H9 (cell line): ENCODE measurements at regions not wholly inside any gene's neighbourhood (a gene's known extent, or its start where the extent isn't known, plus 50 kb on each side); places are given as distances from the start of the nearest gene placed in this dataset.

Source experiments
- DNase-seq: peaks from one replicate; pipeline ENCODE4 v3.0.0-alpha.2; 2017
- H2AFZ ChIP-seq: one replicate; pipeline ENCODE4 v1.6.1; 2013; ENCODE audit warnings: mild to moderate bottlenecking, low read length, control low read depth, moderate library complexity
- H2AK5ac ChIP-seq: 2 replicates; pipeline ENCODE4 v1.6.1; 2013; ENCODE audit warnings: low read length, control low read depth, mixed read lengths; ENCODE audit not compliant: insufficient read length
- H2BK120ac ChIP-seq: one replicate; pipeline ENCODE4 v1.6.1; 2013; ENCODE audit warnings: low read depth, mild to moderate bottlenecking, low read length, control low read depth, inconsistent platforms; ENCODE audit not compliant: poor library complexity, severe bottlenecking
- H2BK12ac ChIP-seq: 2 replicates; pipeline ENCODE4 v1.6.1; 2013; ENCODE audit warnings: low read length, control low read depth, mixed read lengths, low read depth; ENCODE audit not compliant: insufficient read length
- H2BK15ac ChIP-seq: 2 replicates; pipeline ENCODE4 v1.6.1; 2013; ENCODE audit warnings: low read depth, low read length, control low read depth
- H2BK20ac ChIP-seq: one replicate; pipeline ENCODE4 v1.6.1; 2013; ENCODE audit warnings: low read depth, mild to moderate bottlenecking, low read length, control low read depth, inconsistent platforms; ENCODE audit not compliant: poor library complexity, severe bottlenecking
- H2BK5ac ChIP-seq: 2 replicates; pipeline ENCODE4 v1.6.1; 2013; ENCODE audit warnings: low read length, control low read depth, mixed read lengths; ENCODE audit not compliant: insufficient read length
- H3K14ac ChIP-seq: 2 replicates; pipeline ENCODE4 v1.6.1; 2013; ENCODE audit warnings: low read length, control low read depth; ENCODE audit not compliant: insufficient read depth
- H3K18ac ChIP-seq: 2 replicates; pipeline ENCODE4 v1.6.1; 2013; ENCODE audit warnings: low read depth, mild to moderate bottlenecking, mixed read lengths, low read length, control low read depth; ENCODE audit not compliant: insufficient read length
- H3K23ac ChIP-seq: 2 replicates; pipeline ENCODE4 v1.6.1; 2013; ENCODE audit warnings: low read length, control low read depth, mixed read lengths, low read depth; ENCODE audit not compliant: insufficient read length
- H3K23me2 ChIP-seq: 2 replicates; pipeline ENCODE4 v1.6.1; 2013; ENCODE audit warnings: low read depth, mild to moderate bottlenecking, mixed read lengths, low read length, control low read depth; ENCODE audit not compliant: insufficient read length, poor library complexity, severe bottlenecking
- H3K27ac ChIP-seq: 2 replicates; pipeline ENCODE4 v1.5.1; 2013; ENCODE audit warnings: low read length, control low read depth, mixed read lengths, low read depth; ENCODE audit not compliant: insufficient read length
- H3K27me3 ChIP-seq: 2 replicates; pipeline ENCODE4 v1.6.1; 2013; ENCODE audit warnings: low read length, control low read depth, inconsistent platforms; ENCODE audit not compliant: insufficient read depth
- H3K4ac ChIP-seq: 2 replicates; pipeline ENCODE4 v1.6.1; 2013; ENCODE audit warnings: low read depth, mild to moderate bottlenecking, control low read depth, inconsistent platforms, low read length, moderate library complexity
- H3K4me1 ChIP-seq: 2 replicates; pipeline ENCODE4 v1.6.1; 2013; ENCODE audit warnings: low read length, control low read depth, inconsistent platforms; ENCODE audit not compliant: insufficient read depth
- H3K4me2 ChIP-seq: 2 replicates; pipeline ENCODE4 v1.6.1; 2013; ENCODE audit warnings: low read length, control low read depth, mixed read lengths; ENCODE audit not compliant: insufficient read length, insufficient read depth
- H3K56ac ChIP-seq: 2 replicates; pipeline ENCODE4 v1.6.1; 2013; ENCODE audit warnings: low read depth, mild to moderate bottlenecking, mixed read lengths, low read length, control low read depth; ENCODE audit not compliant: insufficient read length
- H3K79me1 ChIP-seq: 2 replicates; pipeline ENCODE4 v1.6.1; 2013; ENCODE audit warnings: low read depth, mild to moderate bottlenecking, moderate library complexity, low read length, control low read depth, inconsistent platforms; ENCODE audit not compliant: insufficient read depth, poor library complexity, severe bottlenecking
- H3K79me2 ChIP-seq: 2 replicates; pipeline ENCODE4 v1.6.1; 2013; ENCODE audit warnings: low read length, control low read depth, inconsistent platforms; ENCODE audit not compliant: insufficient read depth
- H3K9ac ChIP-seq: 2 replicates; pipeline ENCODE4 v1.6.1; 2013; ENCODE audit warnings: low read length, control low read depth, mixed read lengths; ENCODE audit not compliant: insufficient read length; ENCODE audit errors: extremely low read depth
- H3K9me3 ChIP-seq: one replicate; pipeline ENCODE4 v1.6.1; 2013; ENCODE audit warnings: low read depth, low read length, inconsistent platforms; ENCODE audit not compliant: control insufficient read depth
- H3T11ph ChIP-seq: one replicate; pipeline ENCODE4 v1.6.1; 2013; ENCODE audit warnings: mild to moderate bottlenecking, low read length, control low read depth, inconsistent platforms
- H4K20me1 ChIP-seq: one replicate; pipeline ENCODE4 v1.6.1; 2013; ENCODE audit not compliant: control insufficient read depth, insufficient read length, insufficient read depth
- H4K5ac ChIP-seq: 2 replicates; pipeline ENCODE4 v1.6.1; 2013; ENCODE audit warnings: low read depth, mild to moderate bottlenecking, mixed read lengths, low read length, control low read depth; ENCODE audit not compliant: insufficient read length
- H4K8ac ChIP-seq: replicated peaks from 2 replicates; pipeline ENCODE4 v1.6.1; 2013; ENCODE audit warnings: low read length, control low read depth, mixed read lengths, low read depth; ENCODE audit not compliant: insufficient read length
- H4K91ac ChIP-seq: 2 replicates; pipeline ENCODE4 v1.6.1; 2013; ENCODE audit warnings: low read depth, mild to moderate bottlenecking, moderate library complexity, mixed read lengths, low read length, control low read depth; ENCODE audit not compliant: insufficient read length
- H3K27ac Mint-ChIP-seq, 3 experiments: 2 replicates in 2 of 3; 3 replicates in 1 of 3; pipeline ENCODE4 v1.8.0; 2020 to 2021; ENCODE audit warnings: mixed read lengths in 3 of 3, mild to moderate bottlenecking in 1 of 3, moderate library complexity in 1 of 3
- H3K27me3 Mint-ChIP-seq: 2 replicates; pipeline ENCODE4 v1.8.0; 2021; ENCODE audit warnings: low read depth, mild to moderate bottlenecking, moderate library complexity, mixed read lengths
- H3K36me3 Mint-ChIP-seq, 3 experiments: 2 replicates in 2 of 3; 3 replicates in 1 of 3; pipeline ENCODE4 v1.8.0; 2020 to 2021; ENCODE audit warnings: low read depth in 3 of 3, mixed read lengths in 3 of 3; ENCODE audit not compliant: insufficient read depth in 1 of 3
- H3K4me1 Mint-ChIP-seq, 2 experiments: 2 replicates each; pipeline ENCODE4 v1.8.0; 2020; ENCODE audit warnings: mixed read lengths in 2 of 2
- H3K4me3 Mint-ChIP-seq, 2 experiments: 2 replicates in 1 of 2; 3 replicates in 1 of 2; pipeline ENCODE4 v1.8.0; 2020 to 2021; ENCODE audit warnings: mild to moderate bottlenecking in 2 of 2, mixed read lengths in 2 of 2, moderate library complexity in 1 of 2
- H3K9me3 Mint-ChIP-seq, 2 experiments: 2 replicates in 1 of 2; 3 replicates in 1 of 2; pipeline ENCODE4 v1.8.0; 2020; ENCODE audit warnings: mild to moderate bottlenecking in 2 of 2, mixed read lengths in 2 of 2, moderate library complexity in 1 of 2
- WGBS: extraction: QIAGEN DNeasy Blood & Tissue Kit; methylation state at CpG from one replicate; pipeline ENCODE4 v1.1.7; 2013; ENCODE audit warnings: missing lambda C conversion rate, low lambda C conversion rate, mixed read lengths; ENCODE audit not compliant: insufficient read length; ENCODE audit errors: extremely low coverage; 5-methylcytosine and 5-hydroxymethylcytosine counted together
- TF ChIP-seq, protein P1 (sequence below): fragments of 200-600 bp; sonication (generic); conservative IDR thresholded peaks from 3 replicates; pipeline ENCODE4 v1.8.0; 2021; ENCODE audit warnings: antibody characterized with exemption, mild to moderate bottlenecking

GRCh38 chr14:44154446-44154845 lies 352.6 kb downstream of the FSCB start:
- no peak overlapping the region for H3K18ac ChIP-seq
- no peak overlapping the region for H3T11ph ChIP-seq
- no peaks in the 10 kb centered on the region for H4K20me1 ChIP-seq
- H3K36me3 Mint-ChIP-seq = peaks cover 0 to 8% (median 2%) of the 10 kb centered on the region in 3 experiments; a peak in 3 of 7 replicates
- H2BK5ac ChIP-seq = no peak overlapping the region
- H3K9me3 Mint-ChIP-seq = peaks cover 6% of the 10 kb centered on the region in 2 experiments; a peak in 4 of 5 replicates
- H4K5ac ChIP-seq = no peak overlapping the region
- H2BK12ac ChIP-seq = no peak overlapping the region
- DNase-seq = no peak
- H2BK120ac ChIP-seq = no peak overlapping the region
- no peak overlapping the region for H3K4ac ChIP-seq
- H2AK5ac ChIP-seq = no peak overlapping the region
- TF ChIP-seq, protein P1, sequence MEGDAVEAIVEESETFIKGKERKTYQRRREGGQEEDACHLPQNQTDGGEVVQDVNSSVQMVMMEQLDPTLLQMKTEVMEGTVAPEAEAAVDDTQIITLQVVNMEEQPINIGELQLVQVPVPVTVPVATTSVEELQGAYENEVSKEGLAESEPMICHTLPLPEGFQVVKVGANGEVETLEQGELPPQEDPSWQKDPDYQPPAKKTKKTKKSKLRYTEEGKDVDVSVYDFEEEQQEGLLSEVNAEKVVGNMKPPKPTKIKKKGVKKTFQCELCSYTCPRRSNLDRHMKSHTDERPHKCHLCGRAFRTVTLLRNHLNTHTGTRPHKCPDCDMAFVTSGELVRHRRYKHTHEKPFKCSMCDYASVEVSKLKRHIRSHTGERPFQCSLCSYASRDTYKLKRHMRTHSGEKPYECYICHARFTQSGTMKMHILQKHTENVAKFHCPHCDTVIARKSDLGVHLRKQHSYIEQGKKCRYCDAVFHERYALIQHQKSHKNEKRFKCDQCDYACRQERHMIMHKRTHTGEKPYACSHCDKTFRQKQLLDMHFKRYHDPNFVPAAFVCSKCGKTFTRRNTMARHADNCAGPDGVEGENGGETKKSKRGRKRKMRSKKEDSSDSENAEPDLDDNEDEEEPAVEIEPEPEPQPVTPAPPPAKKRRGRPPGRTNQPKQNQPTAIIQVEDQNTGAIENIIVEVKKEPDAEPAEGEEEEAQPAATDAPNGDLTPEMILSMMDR = no peak
- no peak overlapping the region for H3K9ac ChIP-seq
- no peaks in the 10 kb centered on the region for H3K4me1 Mint-ChIP-seq
- H3K4me1 ChIP-seq = no peaks in the 10 kb centered on the region
- H2BK15ac ChIP-seq = no peak overlapping the region
- no peaks in the 10 kb centered on the region for H3K79me2 ChIP-seq
- H3K27me3 Mint-ChIP-seq = no peaks in the 10 kb centered on the region
- H3K56ac ChIP-seq = no peak overlapping the region
- no peak overlapping the region for H3K4me2 ChIP-seq
- H3K23ac ChIP-seq = no peak overlapping the region
- H3K14ac ChIP-seq = no peak overlapping the region
- H3K27ac Mint-ChIP-seq = no peak overlapping the region
- no peaks in the 10 kb centered on the region for H3K79me1 ChIP-seq
- H3K27me3 ChIP-seq = no peaks in the 10 kb centered on the region
- H3K9me3 ChIP-seq = no peaks in the 10 kb centered on the region
- no peak overlapping the region for H4K91ac ChIP-seq
- H3K4me3 Mint-ChIP-seq = no peak overlapping the region
- no peak overlapping the region for H4K8ac ChIP-seq
- H3K27ac ChIP-seq = no peak overlapping the region
- no peak overlapping the region for H2AFZ ChIP-seq
- no CpG with 5 or more reads among the region's 1 CpG for WGBS
- H2BK20ac ChIP-seq = no peak overlapping the region
- H3K23me2 ChIP-seq = no peaks in the 10 kb centered on the region
